Adrenal gland (tissue), 9 donors: ENCODE measurements at regions not wholly inside any gene's neighbourhood (a gene's known extent, or its start where the extent isn't known, plus 50 kb on each side); places are given as distances from the start of the nearest gene placed in this dataset.

Experiments
- DNase-seq, 7 donors: peaks; one replicate each; pipeline ENCODE4 v3.0.0-alpha.2; 2019 to 2020
- H3K27ac ChIP-seq, 5 donors: fragments of 200-600 bp; sonication (generic) in 4 of 5; 1 replicate in 3 of 5; 2 replicates in 2 of 5; pipeline versions ENCODE4 v1.5.1 to v1.8.0; 2016 to 2020; ENCODE audit warnings: mild to moderate bottlenecking in 1 of 5
- H3K27me3 ChIP-seq: fragments of 200-600 bp; 2 replicates; pipeline ENCODE4 v1.8.0; 2021
- H3K36me3 ChIP-seq, 2 donors: fragments of 200-600 bp; replicated peaks in 1 of 2; 1 replicate in 1 of 2; 2 replicates in 1 of 2; pipeline versions ENCODE4 v1.5.1 to v1.8.0; 2018 to 2022
- H3K4me1 ChIP-seq, 2 donors: fragments of 200-600 bp; replicated peaks in 1 of 2; 1 replicate in 1 of 2; 2 replicates in 1 of 2; pipeline versions ENCODE4 v1.5.1 to v1.8.0; 2018 to 2021
- H3K4me3 ChIP-seq, 4 donors: fragments of 200-600 bp; sonication (generic) in 3 of 4; one replicate each; pipeline ENCODE4 v1.5.1; 2016 to 2018
- H3K9me3 ChIP-seq, 3 donors: fragments of 200-600 bp; sonication (generic) in 1 of 3; replicated peaks in 1 of 3; 1 replicate in 2 of 3; 2 replicates in 1 of 3; pipeline versions ENCODE4 v1.5.1 to v1.8.0; 2016 to 2021
- CTCF ChIP-seq, 6 experiments: fragments of 450-650 bp in 4 of 6; fragments of 200-600 bp in 2 of 6; sonication (generic) in 1 of 6; IDR thresholded peaks; 1 replicate in 5 of 6; 2 replicates in 1 of 6; pipeline versions ENCODE4 v1.5.1 to v1.8.0; 2016 to 2021; ENCODE audit warnings: antibody characterized with exemption in 6 of 6, mild to moderate bottlenecking in 2 of 6, moderate library complexity in 1 of 6
- POLR2A ChIP-seq, 2 donors: fragments of 450-650 bp; IDR thresholded peaks; one replicate each; pipeline ENCODE4 v1.6.1; 2017; ENCODE audit warnings: antibody characterized with exemption in 2 of 2, mild to moderate bottlenecking in 2 of 2, moderate library complexity in 1 of 2
- WGBS, 4 donors: extraction: QIAGEN DNeasy Blood & Tissue Kit in 2 of 4; methylation state at CpG; one replicate each; pipeline versions ENCODE4 v1.1.5 to v1.1.7; 2013 to 2017; 5-methylcytosine and 5-hydroxymethylcytosine counted together
- intact Hi-C, 2 donors: fragments of 100-400 bp; cut with DNase I; formaldehyde crosslinking; loops; one replicate each; pipeline versions ENCODE4 v1.14.1 to v1.15.0; 2022 to 2023
- donor health status: healthy with polysubstance abuse.
- donor health status: Bipolar disorder and iron deficiency.
- donor health status: DM: yes; HTN: yes; CAD: no.
- donor health status: DM: no; HTN: no; CAD: no.
- donor health status: DM: no; HTN: no; CAD: no.

- Histone ChIP-seq H3K36me3 (no peaks in the 10 kb centered on the region), H3K4me1 (peaks cover 7 to 14% of the 10 kb centered on the region in 2 donors), H3K4me3 (no peak overlapping the region), H3K27ac (no peak overlapping the region), H3K27me3 (no peaks in the 10 kb centered on the region), H3K9me3 (no peaks in the 10 kb centered on the region)
- TF ChIP-seq POLR2A (IDR thresholded peaks at IDR 0.05) = no peak
- WGBS, 4 donors = 88 to 98% (median 93%) methylated on average over 2 of the region's 2 CpGs
- intact Hi-C loops = no loop called here
- DNase-seq = no peak
These were observed 738.4 kb downstream of the USP25 start for GRCh38 chr21:16468184-16468583.

GRCh38 chr21:16473988-16474387 lies 744.2 kb downstream of the USP25 start:
- Histone ChIP-seq H3K36me3 (no peaks in the 10 kb centered on the region), H3K9me3 (no peaks in the 10 kb centered on the region), H3K27me3 (no peaks in the 10 kb centered on the region), H3K4me1 (peaks cover 16 to 34% of the 10 kb centered on the region in 2 donors), H3K4me3 (no peak overlapping the region), H3K27ac (peak overlapping the region in 3 of 5 donors; percentile 14 to 27 (median 24))
- no peak for TF ChIP-seq CTCF (IDR thresholded peaks at IDR 0.05)
- 28 to 41% (median 36%) methylated on average over 2 of the region's 2 CpGs for WGBS, 4 donors
- intact Hi-C loops = no loop called here
- DNase-seq = peak in 4 of 7 donors; percentile 17 to 59 (median 36)

GRCh38 chr21:16476056-16476825 lies 746.5 kb downstream of the USP25 start:
- no peak overlapping the region for H3K27ac ChIP-seq
- WGBS, 4 donors = 38 to 50% (median 41%) methylated on average over 2 of the region's 2 CpGs

GRCh38 chr21:16488042-16488441 lies 758.3 kb downstream of the USP25 start:
- H3K4me1 ChIP-seq = peaks cover 0 to 4% of the 10 kb centered on the region in 2 donors
- DNase-seq = no peak
- no peaks in the 10 kb centered on the region for H3K27me3 ChIP-seq
- TF ChIP-seq CTCF (IDR thresholded peaks at IDR 0.05) = no peak
- TF ChIP-seq POLR2A (IDR thresholded peaks at IDR 0.05) = no peak
- no peak overlapping the region for H3K27ac ChIP-seq
- no peaks in the 10 kb centered on the region for H3K9me3 ChIP-seq
- intact Hi-C loops = no loop called here
- no peak overlapping the region for H3K4me3 ChIP-seq
- WGBS, 4 donors = 85 to 95% (median 86%) methylated on average over 2 of the region's 2 CpGs
- no peaks in the 10 kb centered on the region for H3K36me3 ChIP-seq

More at GRCh38 chr21:16476056-16476825, 746.5 kb downstream of the USP25 start:
- DNase-seq = no peak
- Histone ChIP-seq H3K4me3 (no peak overlapping the region), H3K27me3 (no peaks in the 10 kb centered on the region), H3K9me3 (no peaks in the 10 kb centered on the region), H3K36me3 (no peaks in the 10 kb centered on the region), H3K4me1 (peaks cover 12 to 25% of the 10 kb centered on the region in 2 donors)
- TF ChIP-seq POLR2A (IDR thresholded peaks at IDR 0.05) = no peak
- intact Hi-C loops = no loop called here

- Histone ChIP-seq H3K4me3 (no peak overlapping the region), H3K36me3 (no peaks in the 10 kb centered on the region), H3K27ac (no peak overlapping the region), H3K4me1 (peaks cover 0 to 4% of the 10 kb centered on the region in 2 donors), H3K9me3 (no peaks in the 10 kb centered on the region), H3K27me3 (no peaks in the 10 kb centered on the region)
- TF ChIP-seq POLR2A (IDR thresholded peaks at IDR 0.05) (no peak), CTCF (IDR thresholded peaks at IDR 0.05) (no peak)
- intact Hi-C loops = no loop called here
- 88 to 93% (median 91%) methylated on average over 5 of the region's 5 CpGs for WGBS, 4 donors
- no peak for DNase-seq
These were observed 762.6 kb downstream of the USP25 start for GRCh38 chr21:16492356-16492755.
